C4-2B (cell line): ENCODE measurements at regions not wholly inside any gene's neighbourhood (a gene's known extent, or its start where the extent isn't known, plus 50 kb on each side); places are given as distances from the start of the nearest gene placed in this dataset.

ENCODE experiments used
- H3K27ac ChIP-seq: fragments of 450-650 bp; 2 replicates; pipeline ENCODE4 v1.5.1; 2017
- ZFX ChIP-seq: fragments of 450-650 bp; IDR thresholded peaks from 2 replicates; pipeline ENCODE4 v1.6.1; 2017
- TF ChIP-seq, protein P1 (sequence below): fragments of 450-650 bp; conservative IDR thresholded peaks from 2 replicates; pipeline ENCODE4 v1.5.1; 2017; ENCODE audit warnings: mild to moderate bottlenecking

DNA sequence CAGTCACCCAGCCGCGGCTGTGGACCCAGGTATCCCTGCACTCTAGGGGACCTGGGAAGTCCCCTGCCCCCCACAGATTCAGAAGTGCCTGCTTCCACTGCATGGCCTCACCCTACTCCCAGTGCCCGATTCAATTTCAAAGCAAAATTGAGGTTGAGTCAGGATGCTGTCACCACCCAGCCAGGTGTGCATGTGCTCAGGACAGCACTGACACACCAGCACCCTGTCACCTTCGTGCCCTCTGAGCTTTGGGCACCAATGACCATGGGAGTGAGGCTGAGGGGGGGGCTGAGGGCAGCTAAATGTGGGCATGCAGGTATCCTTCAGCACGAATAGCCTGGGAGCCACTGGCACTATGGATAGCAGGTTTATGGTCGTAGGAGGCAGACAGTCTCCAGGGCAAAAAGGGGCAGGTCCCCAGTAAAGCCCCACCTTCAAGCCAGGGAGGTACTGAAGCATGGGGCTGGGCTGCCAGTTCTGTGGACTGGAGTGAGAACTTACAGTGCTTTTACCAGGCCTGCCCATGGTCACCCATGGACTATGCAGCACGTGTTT is 1151.6 kb upstream of the CDH6 start:
- no peak overlapping the region for H3K27ac ChIP-seq
- no peak for TF ChIP-seq ZFX
- TF ChIP-seq, protein P1, sequence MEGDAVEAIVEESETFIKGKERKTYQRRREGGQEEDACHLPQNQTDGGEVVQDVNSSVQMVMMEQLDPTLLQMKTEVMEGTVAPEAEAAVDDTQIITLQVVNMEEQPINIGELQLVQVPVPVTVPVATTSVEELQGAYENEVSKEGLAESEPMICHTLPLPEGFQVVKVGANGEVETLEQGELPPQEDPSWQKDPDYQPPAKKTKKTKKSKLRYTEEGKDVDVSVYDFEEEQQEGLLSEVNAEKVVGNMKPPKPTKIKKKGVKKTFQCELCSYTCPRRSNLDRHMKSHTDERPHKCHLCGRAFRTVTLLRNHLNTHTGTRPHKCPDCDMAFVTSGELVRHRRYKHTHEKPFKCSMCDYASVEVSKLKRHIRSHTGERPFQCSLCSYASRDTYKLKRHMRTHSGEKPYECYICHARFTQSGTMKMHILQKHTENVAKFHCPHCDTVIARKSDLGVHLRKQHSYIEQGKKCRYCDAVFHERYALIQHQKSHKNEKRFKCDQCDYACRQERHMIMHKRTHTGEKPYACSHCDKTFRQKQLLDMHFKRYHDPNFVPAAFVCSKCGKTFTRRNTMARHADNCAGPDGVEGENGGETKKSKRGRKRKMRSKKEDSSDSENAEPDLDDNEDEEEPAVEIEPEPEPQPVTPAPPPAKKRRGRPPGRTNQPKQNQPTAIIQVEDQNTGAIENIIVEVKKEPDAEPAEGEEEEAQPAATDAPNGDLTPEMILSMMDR: no peak

DNA sequence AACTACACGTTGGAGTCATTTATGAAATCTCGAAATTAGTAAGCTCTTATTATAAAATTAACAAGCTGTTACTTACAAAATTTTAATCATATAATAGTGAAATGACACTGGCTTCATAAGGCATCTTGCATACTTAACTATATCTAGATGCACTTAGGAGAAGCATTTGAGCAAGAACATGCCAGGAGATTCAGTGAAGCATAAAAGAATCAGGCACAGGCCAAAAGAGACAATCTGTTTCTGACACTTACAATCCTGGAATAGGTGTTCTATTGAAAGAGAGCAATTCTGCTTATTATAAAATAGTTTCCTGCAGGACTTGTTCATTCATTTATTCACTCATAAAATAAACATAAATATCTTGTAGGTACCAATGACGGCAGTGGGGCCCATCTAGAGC is 1152.2 kb upstream of the CDH6 start:
- TF ChIP-seq, protein P1: no peak
- TF ChIP-seq ZFX: no peak

DNA sequence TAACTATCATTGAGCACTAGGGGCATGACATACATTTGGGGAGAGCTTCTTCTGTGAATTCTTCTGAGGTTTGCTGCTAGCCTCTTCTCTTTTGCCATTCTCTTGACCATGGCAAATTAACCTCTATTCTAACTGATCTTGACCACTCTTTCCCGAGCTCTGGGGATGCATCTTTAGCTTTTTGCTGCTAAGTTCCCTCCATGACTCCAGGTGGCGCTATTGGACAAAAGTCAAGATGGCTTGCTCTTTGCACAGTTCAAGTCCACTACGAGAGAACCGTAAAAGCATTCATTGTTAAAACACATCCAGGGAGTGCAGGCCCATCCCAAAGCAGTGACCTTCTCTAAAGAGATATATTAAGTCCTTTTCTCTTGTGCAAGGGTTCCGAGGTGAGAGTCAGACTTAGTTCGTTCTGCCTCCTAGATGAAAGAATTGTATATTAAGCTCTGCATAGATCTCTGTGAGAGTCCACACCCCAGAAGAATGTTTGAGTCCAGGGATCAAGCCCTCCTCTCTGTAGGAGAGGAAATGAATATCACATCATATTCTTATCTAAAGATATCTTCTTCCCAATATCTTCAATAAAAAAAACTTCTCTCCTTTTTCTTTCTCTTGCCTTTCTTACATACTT is 1152.9 kb upstream of the CDH6 start:
- H3K27ac ChIP-seq: no peak overlapping the region

More for the DNA sequence above, 1152.2 kb upstream of the CDH6 start:
- no peak overlapping the region for H3K27ac ChIP-seq

DNA sequence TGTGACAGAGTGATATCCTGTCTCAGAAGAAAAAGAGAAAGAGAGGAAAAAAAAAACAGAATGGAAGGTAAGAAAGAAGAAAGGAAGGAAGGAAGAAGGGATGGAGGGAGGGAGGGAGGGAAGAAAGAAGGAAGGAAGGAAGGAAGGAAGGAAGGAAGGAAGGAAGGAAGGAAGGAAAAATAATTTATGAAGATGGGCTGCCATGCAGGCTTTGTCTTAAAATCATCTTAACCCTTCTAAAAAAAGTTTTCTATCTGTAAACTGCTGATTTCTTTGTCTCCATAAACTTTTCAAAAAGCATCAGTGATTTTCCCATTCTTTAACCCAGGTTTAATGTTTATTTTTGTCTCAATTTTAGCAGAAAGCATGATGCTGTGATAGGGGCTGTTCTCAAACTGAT is 1154.1 kb upstream of the CDH6 start:
- no peak overlapping the region for H3K27ac ChIP-seq
- TF ChIP-seq, protein P1: no peak
- TF ChIP-seq ZFX: no peak

More for the DNA sequence above, 1152.9 kb upstream of the CDH6 start:
- TF ChIP-seq, protein P1: peak; percentile 92
- TF ChIP-seq ZFX: no peak

DNA sequence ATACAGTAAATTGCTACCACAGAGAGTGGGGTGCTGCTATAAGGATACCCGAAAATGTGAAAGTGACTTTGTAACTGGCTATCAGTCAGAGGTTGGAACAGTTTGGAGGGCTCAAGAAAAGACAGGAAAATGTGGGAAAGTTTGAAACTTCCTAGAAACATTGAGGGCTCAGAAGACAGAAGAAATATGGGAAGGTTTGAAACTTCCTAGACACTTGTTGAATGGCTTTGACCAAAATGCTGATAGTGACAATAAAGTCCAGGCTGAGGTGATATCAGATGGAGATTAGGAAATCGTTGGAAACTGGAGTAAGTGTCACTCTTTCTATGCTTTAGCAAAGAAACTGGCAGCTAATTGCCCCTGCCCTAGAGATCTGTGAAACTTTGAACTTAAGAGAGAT is 1158.6 kb upstream of the CDH6 start:
- TF ChIP-seq, protein P1: no peak
- TF ChIP-seq ZFX: no peak
- H3K27ac ChIP-seq: no peak overlapping the region

DNA sequence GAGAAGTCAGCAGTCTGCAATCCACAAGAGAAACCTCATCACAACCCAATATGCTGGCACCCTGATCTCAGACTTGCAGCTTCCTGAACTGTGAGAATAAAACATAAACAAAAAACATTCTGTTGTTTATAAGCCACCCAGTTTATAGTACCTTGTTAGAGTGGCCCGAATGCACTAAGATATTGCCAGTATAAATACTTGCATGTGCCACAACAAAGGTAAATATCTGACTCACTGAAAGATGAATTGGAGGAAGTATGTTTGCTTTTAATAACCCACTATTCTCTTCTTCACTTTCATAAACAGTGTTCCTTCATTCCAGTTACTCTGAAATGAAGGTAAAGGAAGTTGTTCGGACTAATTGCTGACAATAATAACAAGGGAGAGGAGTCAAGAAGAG is 1163.4 kb upstream of the CDH6 start:
- no peak for TF ChIP-seq ZFX
- TF ChIP-seq, protein P1: no peak
- H3K27ac ChIP-seq: no peak overlapping the region

DNA sequence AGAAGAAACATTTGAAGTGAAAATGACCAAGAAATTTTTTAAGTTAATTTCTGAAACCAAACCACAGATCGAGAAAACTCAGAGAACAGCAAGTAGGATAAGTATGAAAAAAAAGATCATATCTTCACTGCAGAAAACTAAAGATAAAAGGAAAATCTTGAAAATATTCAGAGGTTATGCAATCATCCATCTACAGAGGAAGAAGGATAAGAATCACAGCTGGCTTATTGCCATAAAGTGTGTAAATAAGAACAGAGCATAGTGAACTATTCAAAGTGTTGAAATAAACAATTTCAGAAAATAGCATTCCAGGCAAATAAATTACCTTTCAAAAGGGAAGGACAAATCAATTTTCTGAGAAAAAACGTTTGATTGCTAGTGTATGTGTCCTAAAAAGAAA is 1191.7 kb upstream of the CDH6 start:
- no peak overlapping the region for H3K27ac ChIP-seq
- TF ChIP-seq, protein P1: no peak
